GM12864 (cell line): ENCODE measurements at regions not wholly inside any gene's neighbourhood (a gene's known extent, or its start where the extent isn't known, plus 50 kb on each side); places are given as distances from the start of the nearest gene placed in this dataset.

ENCODE experiments used
- DNase-seq: peaks from one replicate; pipeline ENCODE4 v3.0.0-alpha.2; 2011; ENCODE audit warnings: low read depth
- H3K4me3 ChIP-seq: 2 replicates; pipeline ENCODE4 v1.5.1; 2011; ENCODE audit warnings: mild to moderate bottlenecking, low read depth, low read length, control low read depth
- CTCF ChIP-seq: IDR thresholded peaks from 2 replicates; pipeline ENCODE4 v1.5.1; 2011; ENCODE audit warnings: low read depth, mild to moderate bottlenecking, moderate library complexity, low read length, control low read depth, inconsistent platforms; ENCODE audit errors: missing control alignments

DNA sequence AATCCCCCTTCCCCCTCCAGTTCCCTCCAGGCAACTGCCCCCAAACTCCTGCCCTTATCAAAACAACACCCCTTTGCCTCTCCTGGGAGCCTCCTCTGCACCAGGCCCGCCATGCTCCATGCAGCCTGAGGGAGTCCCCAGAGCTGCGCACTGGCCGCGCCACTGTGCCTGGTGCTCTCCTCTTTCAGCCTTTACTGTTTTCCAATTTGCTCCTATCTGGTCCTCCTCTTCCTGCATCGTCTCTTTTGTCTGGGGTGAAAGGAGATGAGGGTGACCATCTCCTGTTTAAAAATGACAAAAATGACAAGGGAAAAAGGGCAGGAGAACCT, 165.8 kb upstream of the ADCY1 start:
- no peak for DNase-seq
- no peak overlapping the region for H3K4me3 ChIP-seq
- no peak for TF ChIP-seq CTCF

DNA sequence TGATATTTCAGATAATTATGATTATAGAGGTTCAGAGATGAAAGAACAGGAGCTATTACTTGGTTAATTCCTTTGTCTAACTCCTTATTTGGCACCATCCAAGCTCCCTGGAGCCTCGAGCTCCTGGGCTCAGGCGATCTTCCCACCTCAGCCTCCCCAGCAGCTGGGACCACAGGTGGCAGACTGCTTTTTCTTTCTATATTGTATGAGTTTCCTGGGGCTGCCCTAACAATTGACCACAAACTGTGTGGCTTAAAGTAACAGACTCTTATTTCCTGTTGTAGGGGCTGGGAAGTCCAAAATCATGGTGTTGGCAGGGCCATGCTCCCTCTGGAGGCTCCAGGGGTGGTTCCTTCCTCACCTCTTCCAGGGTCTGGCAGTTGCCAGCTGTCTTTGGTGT, 163.3 kb upstream of the ADCY1 start:
- DNase-seq: no peak
- no peak for TF ChIP-seq CTCF
- no peak overlapping the region for H3K4me3 ChIP-seq

- no peak overlapping the region for H3K4me3 ChIP-seq
- no peak for TF ChIP-seq CTCF
- no peak for DNase-seq
Measured at GRCh38 chr7:45413419-45413818, 160.7 kb upstream of the ADCY1 start.

GRCh38 chr7:45414226-45414625, 159.9 kb upstream of the ADCY1 start:
- no peak for TF ChIP-seq CTCF
- no peak for DNase-seq

DNA sequence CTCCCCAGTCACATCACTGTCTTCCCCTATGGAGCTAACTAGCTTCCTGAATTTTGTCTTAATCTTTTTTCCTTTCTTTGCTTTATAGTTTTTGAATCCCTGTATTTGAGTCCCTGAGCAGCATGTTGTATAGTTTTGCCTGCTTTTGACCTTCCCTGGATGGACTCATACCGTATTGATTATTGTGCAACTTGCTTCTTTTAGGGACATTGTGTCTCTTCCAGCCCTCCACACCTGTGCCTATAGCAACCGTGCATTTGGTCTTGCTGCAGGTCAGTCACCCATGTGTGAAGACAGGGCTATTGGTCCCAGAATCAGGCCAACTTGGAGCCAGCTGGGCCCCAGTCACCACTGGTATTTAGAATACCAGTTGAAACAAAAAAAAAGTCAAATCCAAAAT, 158.9 kb upstream of the ADCY1 start:
- no peak overlapping the region for H3K4me3 ChIP-seq
- TF ChIP-seq CTCF: no peak
- DNase-seq: no peak

More at GRCh38 chr7:45414226-45414625, 159.9 kb upstream of the ADCY1 start:
- H3K4me3 ChIP-seq: no peak overlapping the region

DNA sequence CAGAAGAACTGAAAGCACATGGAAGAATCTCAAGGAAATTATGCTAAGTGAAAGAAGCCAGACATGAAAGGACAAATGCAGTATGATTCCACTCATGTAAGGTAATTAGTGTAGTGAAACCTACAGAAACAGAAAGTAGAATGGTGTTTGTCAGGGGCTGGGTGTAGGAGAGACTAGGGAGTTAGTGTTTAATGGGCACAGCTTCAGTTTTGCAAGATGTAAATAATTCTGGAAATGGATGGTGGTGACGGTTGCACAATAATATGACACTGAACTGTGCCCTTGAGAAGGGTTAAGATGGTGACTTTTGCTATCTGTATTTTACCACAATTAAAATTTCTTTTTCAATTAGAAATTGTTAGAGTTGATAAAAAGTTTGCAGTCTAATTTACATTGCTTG, 157.3 kb upstream of the ADCY1 start:
- TF ChIP-seq CTCF: no peak
- no peak for DNase-seq
- H3K4me3 ChIP-seq: no peak overlapping the region

DNA sequence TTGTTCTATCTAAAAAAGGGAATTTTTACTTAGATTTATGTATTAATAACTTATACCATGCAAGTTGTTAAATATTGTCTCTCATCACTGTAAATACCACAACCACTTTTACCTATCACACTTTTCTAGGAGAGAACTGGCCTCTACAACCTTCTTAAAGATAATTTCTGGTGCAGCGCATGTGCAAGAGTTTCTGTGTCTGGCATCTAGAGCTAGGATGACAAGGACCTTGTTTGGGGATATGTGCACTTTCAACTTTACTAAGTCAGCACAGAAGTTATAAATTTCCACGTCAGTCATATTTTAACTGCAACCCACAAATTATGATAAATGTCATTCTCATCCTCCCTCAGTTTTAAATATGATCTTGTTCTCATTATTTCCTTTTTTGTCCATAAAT, 156.9 kb upstream of the ADCY1 start:
- no peak overlapping the region for H3K4me3 ChIP-seq
- DNase-seq: no peak
- TF ChIP-seq CTCF: no peak
